ENCODE measurements at regions not wholly inside any gene's neighbourhood (a gene's known extent, or its start where the extent isn't known, plus 50 kb on each side); places are given as distances from the start of the nearest gene placed in this dataset.

GRCh38 chr16:86632206-86632605 is 53.9 kb downstream of the FOXL1 start:
- no peak for DNase-seq (ENCODE audit: low spot score)

GRCh38 chr16:86632944-86633343 is 54.6 kb downstream of the FOXL1 start:
- no peak for DNase-seq (ENCODE audit: low spot score)

GRCh38 chr16:86634292-86634691 is 55.9 kb downstream of the FOXL1 start:
- no peak for DNase-seq (ENCODE audit: low spot score)

GRCh38 chr16:86635176-86635876 is 57.0 kb downstream of the FOXL1 start:
- no peak for DNase-seq (ENCODE audit: low spot score)

GRCh38 chr16:86635926-86636325 is 57.6 kb downstream of the FOXL1 start:
- DNase-seq (ENCODE audit: low spot score): no peak

GRCh38 chr16:86637744-86638143 is 59.4 kb downstream of the FOXL1 start:
- DNase-seq (ENCODE audit: low spot score): no peak

- DNase-seq (ENCODE audit: low spot score): no peak
These were observed 60.3 kb downstream of the FOXL1 start for GRCh38 chr16:86638642-86639041.

GRCh38 chr16:86639354-86639753 is 61.0 kb downstream of the FOXL1 start:
- no peak for DNase-seq (ENCODE audit: low spot score)

GRCh38 chr16:86640265-86640843 is 62.0 kb downstream of the FOXL1 start:
- DNase-seq (ENCODE audit: low spot score): no peak

- DNase-seq (ENCODE audit: low spot score): no peak
These were observed 63.7 kb downstream of the FOXL1 start for GRCh38 chr16:86642087-86642486.

GRCh38 chr16:86643671-86644070 is 65.3 kb downstream of the FOXL1 start:
- no peak for DNase-seq (ENCODE audit: low spot score)

- no peak for DNase-seq (ENCODE audit: low spot score)
These were observed 69.2 kb downstream of the FOXL1 start for GRCh38 chr16:86647561-86647960.

- no peak for DNase-seq (ENCODE audit: low spot score)
These were observed 71.5 kb downstream of the FOXL1 start for GRCh38 chr16:86649875-86650274.

GRCh38 chr16:86651013-86651627 is 72.8 kb downstream of the FOXL1 start:
- DNase-seq (ENCODE audit: low spot score): no peak

- DNase-seq (ENCODE audit: low spot score): no peak
These were observed 73.5 kb downstream of the FOXL1 start for GRCh38 chr16:86651823-86652222.

GRCh38 chr16:86653285-86654006 is 75.1 kb downstream of the FOXL1 start:
- DNase-seq (ENCODE audit: low spot score): no peak

- no peak for DNase-seq (ENCODE audit: low spot score)
These were observed 79.6 kb downstream of the FOXL1 start for GRCh38 chr16:86657972-86658371.

GRCh38 chr16:86660623-86661022 is 82.3 kb downstream of the FOXL1 start:
- DNase-seq (ENCODE audit: low spot score): no peak

- DNase-seq (ENCODE audit: low spot score): no peak
These were observed 83.4 kb downstream of the FOXL1 start for GRCh38 chr16:86661706-86662105.

- DNase-seq (ENCODE audit: low spot score): no peak
These were observed 83.8 kb downstream of the FOXL1 start for GRCh38 chr16:86662195-86662594.

GRCh38 chr16:86662740-86663139 is 84.4 kb downstream of the FOXL1 start:
- no peak for DNase-seq (ENCODE audit: low spot score)

GRCh38 chr16:86663685-86664521 is 85.6 kb downstream of the FOXL1 start:
- DNase-seq (ENCODE audit: low spot score): no peak
